NB4 (cell line): ENCODE measurements at regions not wholly inside any gene's neighbourhood (a gene's known extent, or its start where the extent isn't known, plus 50 kb on each side); places are given as distances from the start of the nearest gene placed in this dataset.

ENCODE experiments used
- DNase-seq: peaks from one replicate; pipeline ENCODE4 v3.0.0; 2010; ENCODE audit warnings: low read depth
- H3K4me3 ChIP-seq: one replicate; pipeline ENCODE4 v1.5.1; 2011; ENCODE audit warnings: mild to moderate bottlenecking, low read depth, low read length, moderate library complexity
- MAX ChIP-seq: IDR thresholded peaks from 2 replicates; pipeline ENCODE4 v1.6.1; 2011; ENCODE audit warnings: low read depth, low read length
- MYC ChIP-seq: IDR thresholded peaks from 2 replicates; pipeline ENCODE4 v1.6.1; 2011; ENCODE audit warnings: low read depth, low read length
- POLR2A ChIP-seq: IDR thresholded peaks from 2 replicates; pipeline ENCODE4 v1.6.1; 2011; ENCODE audit warnings: mild to moderate bottlenecking; ENCODE audit not compliant: insufficient read length; ENCODE audit errors: extremely low read depth
- TF ChIP-seq, protein P1 (sequence below): IDR thresholded peaks from one replicate; pipeline ENCODE4 v1.5.1; 2012; ENCODE audit warnings: low read depth, low read length

DNA sequence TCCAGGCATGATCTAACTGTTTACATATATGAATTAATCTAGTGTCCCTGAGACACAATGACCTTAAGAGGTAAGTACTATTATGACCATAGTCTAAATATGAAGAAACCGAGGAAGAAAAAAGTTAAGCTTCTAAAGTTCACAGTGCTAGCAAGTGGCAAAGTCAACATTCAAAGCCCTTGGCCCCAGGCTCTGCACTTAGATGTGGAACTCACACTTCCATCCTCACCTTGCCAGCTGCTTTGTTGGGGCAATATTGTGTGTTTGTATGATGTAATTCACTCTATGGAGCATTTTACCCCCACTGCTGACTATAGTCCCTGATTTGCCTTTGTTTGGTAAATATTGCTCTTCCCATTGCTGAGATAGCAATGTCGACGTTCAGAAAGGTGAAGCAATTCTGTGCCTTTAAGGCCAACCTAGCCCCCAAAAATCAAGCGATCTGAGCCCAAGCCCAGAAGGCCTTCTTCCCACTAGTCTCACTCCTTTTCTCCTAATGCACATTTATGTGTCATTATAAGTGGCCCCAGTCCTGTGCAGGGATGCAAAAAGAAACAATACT lies 487.6 kb upstream of the ZMIZ1 start:
- TF ChIP-seq MYC (no peak), MAX (no peak), POLR2A (no peak)
- TF ChIP-seq, protein P1, sequence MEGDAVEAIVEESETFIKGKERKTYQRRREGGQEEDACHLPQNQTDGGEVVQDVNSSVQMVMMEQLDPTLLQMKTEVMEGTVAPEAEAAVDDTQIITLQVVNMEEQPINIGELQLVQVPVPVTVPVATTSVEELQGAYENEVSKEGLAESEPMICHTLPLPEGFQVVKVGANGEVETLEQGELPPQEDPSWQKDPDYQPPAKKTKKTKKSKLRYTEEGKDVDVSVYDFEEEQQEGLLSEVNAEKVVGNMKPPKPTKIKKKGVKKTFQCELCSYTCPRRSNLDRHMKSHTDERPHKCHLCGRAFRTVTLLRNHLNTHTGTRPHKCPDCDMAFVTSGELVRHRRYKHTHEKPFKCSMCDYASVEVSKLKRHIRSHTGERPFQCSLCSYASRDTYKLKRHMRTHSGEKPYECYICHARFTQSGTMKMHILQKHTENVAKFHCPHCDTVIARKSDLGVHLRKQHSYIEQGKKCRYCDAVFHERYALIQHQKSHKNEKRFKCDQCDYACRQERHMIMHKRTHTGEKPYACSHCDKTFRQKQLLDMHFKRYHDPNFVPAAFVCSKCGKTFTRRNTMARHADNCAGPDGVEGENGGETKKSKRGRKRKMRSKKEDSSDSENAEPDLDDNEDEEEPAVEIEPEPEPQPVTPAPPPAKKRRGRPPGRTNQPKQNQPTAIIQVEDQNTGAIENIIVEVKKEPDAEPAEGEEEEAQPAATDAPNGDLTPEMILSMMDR = no peak
- no peak for DNase-seq

GRCh38 chr10:78582540-78582939 lies 486.2 kb upstream of the ZMIZ1 start:
- TF ChIP-seq, protein P1 = no peak
- TF ChIP-seq POLR2A (no peak), MAX (no peak), MYC (no peak)
- DNase-seq = no peak
- no peak overlapping the region for H3K4me3 ChIP-seq

More for the DNA sequence above, 487.6 kb upstream of the ZMIZ1 start:
- H3K4me3 ChIP-seq = no peak overlapping the region

DNA sequence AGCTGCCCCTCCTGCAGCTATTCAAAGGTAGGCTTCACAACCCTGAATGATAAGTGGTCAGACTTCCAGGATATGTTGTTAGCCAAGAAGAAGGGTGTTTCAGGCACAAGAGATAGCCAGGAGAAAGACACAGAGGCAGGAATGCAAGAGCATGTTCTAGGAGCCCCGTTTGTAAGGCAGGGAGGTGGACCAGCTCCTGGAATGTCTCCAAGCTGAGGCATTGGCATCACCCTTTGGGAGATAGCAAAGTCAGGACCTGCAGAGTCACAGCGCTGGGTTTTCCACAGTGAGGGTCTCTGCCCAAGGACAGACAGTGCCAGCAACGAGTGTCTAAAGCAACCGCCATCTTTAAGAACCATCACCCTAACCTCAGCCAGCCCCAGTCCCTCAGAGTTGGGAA lies 484.5 kb upstream of the ZMIZ1 start:
- no peak overlapping the region for H3K4me3 ChIP-seq
- TF ChIP-seq, protein P1 = no peak
- TF ChIP-seq MYC = no peak
- no peak for TF ChIP-seq POLR2A
- no peak for TF ChIP-seq MAX
- no peak for DNase-seq

DNA sequence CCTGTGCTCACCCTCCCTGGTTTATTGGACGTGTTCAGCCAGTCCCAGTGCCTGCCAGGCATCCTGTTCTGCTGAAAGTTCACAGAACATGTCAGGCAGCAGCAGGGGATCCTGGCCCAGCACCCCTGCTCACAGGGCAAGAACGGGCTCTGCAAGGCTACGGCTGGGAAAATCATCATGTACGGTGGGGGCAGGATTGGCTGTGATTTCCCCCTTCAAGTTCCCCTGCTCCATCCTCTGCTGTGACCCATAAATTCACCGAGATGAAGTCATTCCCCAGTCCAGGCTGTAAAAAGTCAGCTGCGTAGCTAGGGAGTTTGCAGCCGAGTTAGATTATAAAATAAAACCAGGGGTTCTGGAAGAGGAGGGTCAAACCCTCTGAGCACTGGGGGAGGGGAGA lies 484.1 kb upstream of the ZMIZ1 start:
- TF ChIP-seq MYC (no peak), MAX (no peak), POLR2A (no peak)
- TF ChIP-seq, protein P1 = no peak
- no peak overlapping the region for H3K4me3 ChIP-seq
- DNase-seq = no peak

DNA sequence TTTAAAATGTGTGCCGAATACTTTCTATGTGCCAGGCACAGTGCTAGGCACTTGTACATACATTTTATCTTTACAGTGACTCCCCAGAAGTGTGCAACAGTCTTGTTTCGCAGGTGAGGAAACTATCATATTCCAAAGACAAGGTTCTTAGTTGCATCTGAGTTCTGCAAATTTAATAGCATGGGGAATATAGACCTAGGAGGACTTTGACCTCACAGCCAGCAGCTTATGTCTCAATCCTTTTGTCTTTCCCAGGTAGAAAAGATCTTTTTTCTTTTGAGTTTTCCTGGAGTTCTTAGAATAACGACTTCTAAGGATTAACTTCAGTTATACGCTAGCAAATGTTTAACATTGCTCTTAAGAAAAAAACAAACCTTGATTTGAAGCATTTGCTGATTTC lies 482.8 kb upstream of the ZMIZ1 start:
- H3K4me3 ChIP-seq = no peak overlapping the region
- no peak for DNase-seq
- TF ChIP-seq MYC = no peak
- TF ChIP-seq MAX = no peak
- TF ChIP-seq, protein P1 = no peak
- no peak for TF ChIP-seq POLR2A
